Osteoblast (primary cell): ENCODE measurements at regions not wholly inside any gene's neighbourhood (a gene's known extent, or its start where the extent isn't known, plus 50 kb on each side); places are given as distances from the start of the nearest gene placed in this dataset.

Source experiments
- DNase-seq: peaks from one replicate; pipeline ENCODE4 v3.0.0; 2011; ENCODE audit warnings: low spot score, mixed read lengths; ENCODE audit not compliant: insufficient read length; ENCODE audit errors: missing footprints
- H2AFZ ChIP-seq: 2 replicates; pipeline ENCODE4 v1.6.0; 2011; ENCODE audit warnings: mild to moderate bottlenecking, low read length
- H3K27ac ChIP-seq: 2 replicates; pipeline ENCODE4 v1.5.1; 2011; ENCODE audit warnings: mild to moderate bottlenecking, low read depth, low read length, moderate library complexity
- H3K27me3 ChIP-seq: 2 replicates; pipeline ENCODE4 v1.6.0; 2012; ENCODE audit warnings: mild to moderate bottlenecking, control low read depth, inconsistent platforms, low read length, moderate library complexity; ENCODE audit not compliant: insufficient read depth
- H3K36me3 ChIP-seq: 2 replicates; pipeline ENCODE4 v1.5.1; 2011; ENCODE audit warnings: mild to moderate bottlenecking, low read length, control low read depth, moderate library complexity; ENCODE audit not compliant: insufficient read depth
- H3K4me1 ChIP-seq: 2 replicates; pipeline ENCODE4 v1.5.1; 2011; ENCODE audit warnings: mild to moderate bottlenecking, low read length, control low read depth, moderate library complexity; ENCODE audit not compliant: insufficient read depth
- H3K4me2 ChIP-seq: 2 replicates; pipeline ENCODE4 v1.6.0; 2011; ENCODE audit warnings: mild to moderate bottlenecking, low read length; ENCODE audit not compliant: insufficient read depth
- H3K4me3 ChIP-seq: fragments of 200-600 bp; sonication (generic); 3 replicates; pipeline ENCODE4 v1.5.1; 2012; ENCODE audit warnings: mild to moderate bottlenecking, low read length, inconsistent platforms; ENCODE audit not compliant: insufficient read depth
- H3K79me2 ChIP-seq: 2 replicates; pipeline ENCODE4 v1.6.0; 2012; ENCODE audit warnings: mild to moderate bottlenecking, low read length, control low read depth, inconsistent platforms; ENCODE audit not compliant: insufficient read depth
- H3K9me3 ChIP-seq: 2 replicates; pipeline ENCODE4 v1.5.1; 2011; ENCODE audit warnings: low read depth, low read length, control low read depth
- H4K20me1 ChIP-seq: 2 replicates; pipeline ENCODE4 v1.6.0; 2012; ENCODE audit warnings: mild to moderate bottlenecking, low read length, control low read depth; ENCODE audit not compliant: insufficient read depth
- CTCF ChIP-seq: IDR thresholded peaks from 2 replicates; pipeline ENCODE4 v1.5.1; 2011; ENCODE audit warnings: mild to moderate bottlenecking, low read depth, low read length, moderate library complexity; ENCODE audit errors: extremely low read depth

GRCh38 chr1:199404191-199404590 is 623.3 kb upstream of the NR5A2 start:
- H4K20me1 ChIP-seq = no peaks in the 10 kb centered on the region
- no peak for DNase-seq
- no peaks in the 10 kb centered on the region for H3K27me3 ChIP-seq
- peaks cover 7% of the 10 kb centered on the region for H3K4me1 ChIP-seq
- H3K27ac ChIP-seq = peak overlapping the region; percentile 5
- no peaks in the 10 kb centered on the region for H3K36me3 ChIP-seq
- H2AFZ ChIP-seq = no peak overlapping the region
- no peak for TF ChIP-seq CTCF
- H3K4me2 ChIP-seq = no peak overlapping the region
- H3K4me3 ChIP-seq = no peak overlapping the region
- no peaks in the 10 kb centered on the region for H3K79me2 ChIP-seq
- H3K9me3 ChIP-seq = no peaks in the 10 kb centered on the region

DNA sequence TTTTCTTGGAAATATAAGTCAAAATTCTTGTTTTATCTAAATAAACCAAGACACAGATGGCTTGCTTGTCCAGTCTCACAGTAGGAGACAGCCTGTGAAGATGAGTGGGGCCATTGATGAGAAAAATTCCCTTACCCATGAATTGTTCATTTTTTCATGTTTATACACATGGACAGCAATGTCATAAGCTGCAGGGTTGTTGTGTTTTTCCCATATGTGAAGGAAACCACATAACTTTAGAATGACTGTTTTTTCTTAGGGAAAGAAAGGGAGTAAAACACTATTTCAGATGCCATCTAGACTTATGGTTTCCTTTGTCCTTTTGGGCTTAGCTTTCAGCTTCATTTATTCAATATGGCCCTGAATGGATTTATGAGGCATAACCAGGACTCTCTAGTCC is 622.5 kb upstream of the NR5A2 start:
- TF ChIP-seq CTCF = no peak
- no peak overlapping the region for H3K4me3 ChIP-seq
- H3K36me3 ChIP-seq = no peaks in the 10 kb centered on the region
- no peak overlapping the region for H3K27ac ChIP-seq
- H3K9me3 ChIP-seq = no peaks in the 10 kb centered on the region
- no peak for DNase-seq
- H4K20me1 ChIP-seq = no peaks in the 10 kb centered on the region
- H3K27me3 ChIP-seq = no peaks in the 10 kb centered on the region
- H2AFZ ChIP-seq = no peak overlapping the region
- H3K4me2 ChIP-seq = no peak overlapping the region
- no peaks in the 10 kb centered on the region for H3K79me2 ChIP-seq
- H3K4me1 ChIP-seq = peaks cover 7% of the 10 kb centered on the region

- no peak for DNase-seq
- no peak overlapping the region for H2AFZ ChIP-seq
- no peak overlapping the region for H3K27ac ChIP-seq
- H3K4me2 ChIP-seq = no peak overlapping the region
- no peaks in the 10 kb centered on the region for H3K36me3 ChIP-seq
- peaks cover 7% of the 10 kb centered on the region for H3K4me1 ChIP-seq
- H3K9me3 ChIP-seq = no peaks in the 10 kb centered on the region
- H3K79me2 ChIP-seq = no peaks in the 10 kb centered on the region
- H4K20me1 ChIP-seq = no peaks in the 10 kb centered on the region
- no peaks in the 10 kb centered on the region for H3K27me3 ChIP-seq
- no peak for TF ChIP-seq CTCF
- no peak overlapping the region for H3K4me3 ChIP-seq
Measured at GRCh38 chr1:199405634-199406196, 621.8 kb upstream of the NR5A2 start.

GRCh38 chr1:199410462-199410861 is 617.0 kb upstream of the NR5A2 start:
- no peak overlapping the region for H3K4me2 ChIP-seq
- no peak overlapping the region for H3K4me3 ChIP-seq
- H3K4me1 ChIP-seq = no peaks in the 10 kb centered on the region
- no peaks in the 10 kb centered on the region for H3K9me3 ChIP-seq
- DNase-seq = no peak
- no peak overlapping the region for H3K27ac ChIP-seq
- no peaks in the 10 kb centered on the region for H4K20me1 ChIP-seq
- H3K27me3 ChIP-seq = no peaks in the 10 kb centered on the region
- no peaks in the 10 kb centered on the region for H3K36me3 ChIP-seq
- no peak overlapping the region for H2AFZ ChIP-seq
- no peaks in the 10 kb centered on the region for H3K79me2 ChIP-seq
- TF ChIP-seq CTCF = no peak
